ENCODE measurements at regions not wholly inside any gene's neighbourhood (a gene's known extent, or its start where the extent isn't known, plus 50 kb on each side); places are given as distances from the start of the nearest gene placed in this dataset.

DNA sequence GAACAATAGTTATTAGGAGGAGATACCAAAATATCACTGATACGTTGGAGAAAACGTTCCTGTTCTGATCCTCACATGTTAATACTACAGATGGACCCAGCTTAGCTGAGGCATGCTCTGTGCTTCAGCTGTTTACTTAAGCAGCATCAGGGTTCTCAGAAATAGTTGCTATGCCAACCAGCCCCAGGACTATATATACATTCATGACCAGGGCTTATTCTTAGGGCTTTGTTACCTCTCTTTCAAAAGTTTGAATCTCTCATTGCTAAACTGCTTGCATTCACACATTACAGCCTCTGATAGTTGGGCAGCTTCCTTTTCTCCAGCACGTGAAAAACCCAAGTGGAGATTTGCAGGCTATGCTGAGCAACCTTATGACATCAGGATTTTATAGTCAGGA, 800.4 kb downstream of the DIAPH3 start:
- TF ChIP-seq, protein P1, sequence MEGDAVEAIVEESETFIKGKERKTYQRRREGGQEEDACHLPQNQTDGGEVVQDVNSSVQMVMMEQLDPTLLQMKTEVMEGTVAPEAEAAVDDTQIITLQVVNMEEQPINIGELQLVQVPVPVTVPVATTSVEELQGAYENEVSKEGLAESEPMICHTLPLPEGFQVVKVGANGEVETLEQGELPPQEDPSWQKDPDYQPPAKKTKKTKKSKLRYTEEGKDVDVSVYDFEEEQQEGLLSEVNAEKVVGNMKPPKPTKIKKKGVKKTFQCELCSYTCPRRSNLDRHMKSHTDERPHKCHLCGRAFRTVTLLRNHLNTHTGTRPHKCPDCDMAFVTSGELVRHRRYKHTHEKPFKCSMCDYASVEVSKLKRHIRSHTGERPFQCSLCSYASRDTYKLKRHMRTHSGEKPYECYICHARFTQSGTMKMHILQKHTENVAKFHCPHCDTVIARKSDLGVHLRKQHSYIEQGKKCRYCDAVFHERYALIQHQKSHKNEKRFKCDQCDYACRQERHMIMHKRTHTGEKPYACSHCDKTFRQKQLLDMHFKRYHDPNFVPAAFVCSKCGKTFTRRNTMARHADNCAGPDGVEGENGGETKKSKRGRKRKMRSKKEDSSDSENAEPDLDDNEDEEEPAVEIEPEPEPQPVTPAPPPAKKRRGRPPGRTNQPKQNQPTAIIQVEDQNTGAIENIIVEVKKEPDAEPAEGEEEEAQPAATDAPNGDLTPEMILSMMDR (conservative IDR thresholded peaks at IDR 0.05), result no peak
- TF ChIP-seq EZH2 (IDR thresholded peaks at IDR 0.05; ENCODE audit: low read depth), result no peak
